GM23338 (cell line): ENCODE measurements at regions not wholly inside any gene's neighbourhood (a gene's known extent, or its start where the extent isn't known, plus 50 kb on each side); places are given as distances from the start of the nearest gene placed in this dataset.

Experiments used
- ATAC-seq: fragments of 200-7000 bp; cut with Tn5 transposase; 3 replicates; pipeline ENCODE4 v1.9.1; 2020
- DNase-seq: peaks from one replicate; pipeline ENCODE4 v3.0.0-alpha.2; 2015; ENCODE audit warnings: low spot score
- H2AFZ ChIP-seq: fragments of 200-600 bp; sonication (generic); 2 replicates; pipeline ENCODE4 v1.8.0; 2016; ENCODE audit warnings: antibody characterized with exemption, mild to moderate bottlenecking, moderate library complexity
- H3F3A ChIP-seq: fragments of 200-600 bp; sonication (generic); replicated peaks from 2 replicates; pipeline ENCODE4 v1.8.0; 2017; ENCODE audit warnings: antibody characterized with exemption, mixed run types, low read depth
- H3K27ac ChIP-seq: fragments of 200-600 bp; sonication (generic); 2 replicates; pipeline ENCODE4 v1.6.1; 2016; ENCODE audit warnings: low read depth
- H3K27me3 ChIP-seq: fragments of 200-600 bp; sonication (generic); 2 replicates; pipeline ENCODE4 v1.8.0; 2016; ENCODE audit warnings: mild to moderate bottlenecking, mixed run types, moderate library complexity; ENCODE audit not compliant: insufficient read depth
- H3K36me3 ChIP-seq: fragments of 200-600 bp; sonication (generic); 2 replicates; pipeline ENCODE4 v1.8.0; 2016; ENCODE audit warnings: mild to moderate bottlenecking; ENCODE audit not compliant: insufficient read depth
- H3K4me1 ChIP-seq: fragments of 200-600 bp; sonication (generic); 2 replicates; pipeline ENCODE4 v1.8.0; 2016; ENCODE audit warnings: mild to moderate bottlenecking, moderate library complexity; ENCODE audit not compliant: insufficient read depth
- H3K4me2 ChIP-seq: fragments of 200-600 bp; sonication (generic); 2 replicates; pipeline ENCODE4 v1.7.1; 2017; ENCODE audit warnings: mixed run types
- H3K4me3 ChIP-seq: fragments of 200-600 bp; sonication (generic); 2 replicates; pipeline ENCODE4 v1.6.1; 2016; ENCODE audit warnings: mixed run types
- H3K79me2 ChIP-seq: fragments of 200-600 bp; sonication (generic); replicated peaks from 2 replicates; pipeline ENCODE4 v1.8.0; 2017; ENCODE audit warnings: mild to moderate bottlenecking; ENCODE audit not compliant: insufficient read depth
- H3K9me2 ChIP-seq: fragments of 200-600 bp; sonication (generic); 2 replicates; pipeline ENCODE4 v1.8.0; 2017; ENCODE audit not compliant: insufficient read depth
- H4K20me1 ChIP-seq: fragments of 200-600 bp; sonication (generic); replicated peaks from 2 replicates; pipeline ENCODE4 v1.8.0; 2017; ENCODE audit warnings: mild to moderate bottlenecking; ENCODE audit not compliant: insufficient read depth
- H3K27ac Mint-ChIP-seq: 2 replicates; pipeline ENCODE4 v1.8.0; 2020; ENCODE audit warnings: inconsistent platforms, mild to moderate bottlenecking, moderate library complexity, mixed read lengths
- H3K27me3 Mint-ChIP-seq: 3 replicates; pipeline ENCODE4 v1.8.0; 2022; ENCODE audit warnings: low read depth, mild to moderate bottlenecking, moderate library complexity, mixed read lengths, inconsistent platforms; ENCODE audit not compliant: insufficient read depth, poor library complexity
- H3K36me3 Mint-ChIP-seq: 3 replicates; pipeline ENCODE4 v1.8.0; 2021; ENCODE audit warnings: low read depth, mild to moderate bottlenecking, inconsistent platforms, moderate library complexity, mixed read lengths
- H3K4me1 Mint-ChIP-seq: 3 replicates; pipeline ENCODE4 v1.8.0; 2020; ENCODE audit warnings: mild to moderate bottlenecking, inconsistent platforms, mixed read lengths
- H3K4me3 Mint-ChIP-seq: 3 replicates; pipeline ENCODE4 v1.8.0; 2021; ENCODE audit warnings: moderate library complexity, mild to moderate bottlenecking, inconsistent platforms, mixed read lengths
- H3K9me3 Mint-ChIP-seq: 3 replicates; pipeline ENCODE4 v1.8.0; 2020; ENCODE audit warnings: moderate library complexity, mild to moderate bottlenecking, inconsistent platforms, mixed read lengths
- CREB1 ChIP-seq: fragments of 250-450 bp; sonication (Bioruptor Pico); IDR thresholded peaks from 2 replicates; pipeline ENCODE4 v1.5.0; 2020; ENCODE audit warnings: low read depth, mild to moderate bottlenecking, moderate library complexity
- CTCF ChIP-seq, 2 experiments: fragments of 200-600 bp in 1 of 2; sonication (generic) in 1 of 2; conservative IDR thresholded peaks; 2 replicates each; pipeline versions ENCODE4 v1.5.1 to v1.6.1; 2016 to 2017; ENCODE audit warnings: antibody characterized with exemption in 2 of 2, low read depth in 2 of 2, mild to moderate bottlenecking in 2 of 2, moderate library complexity in 1 of 2
- EZH2 ChIP-seq: fragments of 200-600 bp; sonication (generic); IDR thresholded peaks from one replicate; pipeline ENCODE4 v1.8.0; 2017; ENCODE audit warnings: antibody characterized with exemption, mild to moderate bottlenecking, low read depth; ENCODE audit not compliant: unreplicated experiment
- JUNB ChIP-seq: IDR thresholded peaks from one replicate; pipeline ENCODE4 v1.6.1; 2016; ENCODE audit warnings: antibody characterized with exemption; ENCODE audit not compliant: unreplicated experiment
- NANOG ChIP-seq: IDR thresholded peaks from 2 replicates; pipeline ENCODE4 v1.6.1; 2016; ENCODE audit warnings: antibody characterized with exemption, borderline replicate concordance
- ZNF331 ChIP-seq: fragments of 250-450 bp; sonication (Bioruptor Pico); IDR thresholded peaks from 2 replicates; pipeline ENCODE4 v1.5.0; 2020; ENCODE audit warnings: low read depth, mild to moderate bottlenecking, moderate library complexity
- ZNF462 ChIP-seq: fragments of 250-450 bp; sonication (Bioruptor Pico); IDR thresholded peaks from 2 replicates; pipeline ENCODE4 v1.5.0; 2020; ENCODE audit warnings: mild to moderate bottlenecking, moderate library complexity

GRCh38 chr5:165232509-165233028 is 1727.2 kb downstream of the MAT2B start:
- H3K4me1 Mint-ChIP-seq: peaks cover 50% of the 10 kb centered on the region
- peaks cover 25% of the 10 kb centered on the region for H3K9me3 Mint-ChIP-seq
- H3K36me3 ChIP-seq: peaks cover 16% of the 10 kb centered on the region
- no peak overlapping the region for H2AFZ ChIP-seq
- no peaks in the 10 kb centered on the region for H4K20me1 ChIP-seq
- H3K4me3 ChIP-seq: peak overlapping the region; percentile 27
- H3K27ac ChIP-seq: peak overlapping the region; percentile 95
- ATAC-seq: peak; percentile 56
- H3K27me3 ChIP-seq: no peaks in the 10 kb centered on the region
- H3K79me2 ChIP-seq: no peaks in the 10 kb centered on the region
- H3K4me3 Mint-ChIP-seq: peak overlapping the region; percentile 12; the same call in 2 of the 3 replicates
- peak overlapping the region; percentile 64 for H3K4me2 ChIP-seq
- H3K36me3 Mint-ChIP-seq: peaks cover 37% of the 10 kb centered on the region
- DNase-seq: peak; percentile 3
- peak overlapping the region; percentile 94 for H3K27ac Mint-ChIP-seq
- H3K9me2 ChIP-seq: no peaks in the 10 kb centered on the region
- H3K4me1 ChIP-seq: peaks cover 45% of the 10 kb centered on the region
- no peak for TF ChIP-seq EZH2
- TF ChIP-seq CREB1 (CRISPR knock-in tag): peak; percentile 48
- TF ChIP-seq ZNF462: no peak
- peak; percentile 98 for TF ChIP-seq NANOG
- TF ChIP-seq JUNB: no peak
- TF ChIP-seq CTCF (conservative IDR thresholded peaks at IDR 0.05; ENCODE audit: low read depth in 2 of 2): no peak
- no peak for TF ChIP-seq ZNF331
- H3F3A ChIP-seq: no peaks in the 10 kb centered on the region; the same call in 1 of the 2 replicates
- peaks cover 2% of the 10 kb centered on the region for H3K27me3 Mint-ChIP-seq
